GM12874 (cell line): ENCODE measurements at regions not wholly inside any gene's neighbourhood (a gene's known extent, or its start where the extent isn't known, plus 50 kb on each side); places are given as distances from the start of the nearest gene placed in this dataset.

Source experiments
- CTCF ChIP-seq: IDR thresholded peaks from 2 replicates; pipeline ENCODE4 v1.5.1; 2011; ENCODE audit warnings: low read depth, mild to moderate bottlenecking, control low read depth, low read length, moderate library complexity; ENCODE audit not compliant: insufficient read depth

DNA sequence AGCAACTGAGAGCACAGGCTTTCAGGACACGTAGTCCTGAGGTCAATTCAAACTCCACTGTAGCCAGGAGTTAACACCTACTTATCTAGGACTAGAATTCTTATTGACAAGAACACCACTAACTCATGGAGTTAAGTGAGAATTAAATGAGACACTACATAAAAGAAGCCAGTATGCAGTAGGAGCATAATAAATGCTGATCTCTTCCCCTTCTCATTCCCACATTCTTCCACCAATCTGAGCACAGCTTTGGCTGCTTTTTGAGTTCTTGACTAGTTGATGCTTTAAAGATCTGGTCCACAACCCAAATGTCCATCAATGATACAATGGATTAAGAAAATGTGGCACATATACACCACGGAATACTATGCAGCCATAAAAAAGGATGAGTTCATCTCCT, 55.2 kb downstream of the TTC32 start:
- TF ChIP-seq CTCF, result no peak

- no peak for TF ChIP-seq CTCF
Measured at GRCh38 chr2:19846030-19846429, 55.8 kb downstream of the TTC32 start.

- no peak for TF ChIP-seq CTCF
Measured at GRCh38 chr2:19845323-19845920, 56.4 kb downstream of the TTC32 start.

- no peak for TF ChIP-seq CTCF
Measured at GRCh38 chr2:19844750-19845149, 57.0 kb downstream of the TTC32 start.

DNA sequence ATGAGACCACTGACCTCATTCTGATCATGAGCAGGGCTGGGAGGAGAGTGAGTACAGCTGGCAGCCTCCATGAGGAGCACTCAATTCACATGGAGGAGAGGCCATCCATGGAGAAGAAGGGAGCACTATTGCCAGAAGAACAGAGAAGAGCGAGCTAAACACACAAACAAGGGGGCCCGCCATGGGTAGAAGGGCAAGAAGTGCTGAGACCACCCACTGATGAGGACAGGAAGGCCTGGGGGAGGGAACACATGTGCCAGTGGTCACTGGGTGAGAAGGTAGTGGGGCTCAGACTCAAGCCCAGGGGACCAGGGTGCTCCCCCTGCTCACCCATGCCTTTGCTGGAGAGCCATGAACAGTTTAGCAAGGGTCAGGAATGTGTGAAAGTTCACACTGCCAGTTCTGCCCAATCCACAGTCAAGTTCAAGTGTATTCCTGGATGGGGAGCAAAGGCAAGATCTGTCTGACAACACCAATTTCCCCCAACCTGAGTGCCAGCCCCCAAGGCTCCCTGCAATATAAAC, 57.7 kb downstream of the TTC32 start:
- TF ChIP-seq CTCF, result no peak

GRCh38 chr2:19841918-19842693, 59.7 kb downstream of the TTC32 start:
- no peak for TF ChIP-seq CTCF

DNA sequence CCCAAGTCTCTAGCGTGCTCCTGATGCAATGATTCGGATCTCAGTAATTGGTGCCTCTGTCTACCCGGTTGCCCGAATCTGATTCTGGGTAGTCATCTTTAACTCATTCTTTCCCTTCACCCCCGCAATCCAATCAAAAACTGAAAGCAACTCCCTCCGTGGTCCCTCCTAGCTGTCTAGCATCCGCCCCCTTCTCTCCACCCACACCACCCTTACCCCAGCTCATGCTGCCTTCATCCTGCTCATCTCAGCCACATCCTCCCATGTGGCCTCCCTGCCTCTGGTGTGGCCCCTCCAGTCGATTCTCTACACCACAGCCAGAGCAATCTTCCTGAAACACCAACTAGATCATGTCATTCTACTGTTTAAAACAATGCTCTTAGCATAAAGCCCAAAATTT, 62.3 kb downstream of the TTC32 start:
- no peak for TF ChIP-seq CTCF
